ENCODE measurements at regions not wholly inside any gene's neighbourhood (a gene's known extent, or its start where the extent isn't known, plus 50 kb on each side); places are given as distances from the start of the nearest gene placed in this dataset.

DNA sequence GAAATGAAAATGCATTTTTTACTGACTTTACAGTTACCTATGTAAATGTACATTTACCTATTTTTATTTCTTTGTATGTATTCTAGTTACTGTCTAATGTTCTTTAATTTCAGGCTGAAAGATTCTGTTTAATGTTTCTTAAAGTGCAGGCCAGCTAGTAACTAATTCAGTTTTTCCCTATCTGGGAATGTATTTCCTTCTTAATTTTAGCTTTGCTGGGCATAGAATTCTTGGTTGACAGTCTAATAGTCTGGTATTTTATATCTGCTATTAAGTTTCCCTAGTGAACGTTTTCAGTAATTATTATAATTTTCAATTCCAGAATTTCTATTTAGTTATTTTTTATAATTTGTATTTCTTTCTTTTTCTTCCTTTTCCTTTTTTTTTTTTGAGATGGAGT is 186.0 kb upstream of the NOX3 start:
- peaks cover 0 to 8% of the 10 kb centered on the region in 2 donors for H3K9me3 ChIP-seq
- TF ChIP-seq POLR2AphosphoS5 (IDR thresholded peaks at IDR 0.05) (no peak), EP300 (IDR thresholded peaks at IDR 0.05; ENCODE audit: low read depth) (no peak), POLR2A (IDR thresholded peaks at IDR 0.05) (no peak), CTCF (IDR thresholded peaks at IDR 0.05) (no peak)
- no peak for DNase-seq
- 89 to 100% methylated on average over 1 of the region's 1 CpG for WGBS, 2 donors (ENCODE audit: low coverage in 1 of 2)
- H3K4me1 ChIP-seq: no peaks in the 10 kb centered on the region
- intact Hi-C loops (cut with DNase I; ENCODE audit: low total_unique reads) (no loop called here), in situ Hi-C loops (cut with MboI; ENCODE audit: low pct_ligation_motif_present in 1 of 4, low pct_unique_long_range_greater_than_20kb in 1 of 4, low sequenced_read_pairs in 3 of 4) (no loop called here)
- H3K27me3 ChIP-seq: no peaks in the 10 kb centered on the region
- H3K4me3 ChIP-seq: no peak overlapping the region
- no peak overlapping the region for H3K27ac ChIP-seq
- H3K36me3 ChIP-seq: no peaks in the 10 kb centered on the region

DNA sequence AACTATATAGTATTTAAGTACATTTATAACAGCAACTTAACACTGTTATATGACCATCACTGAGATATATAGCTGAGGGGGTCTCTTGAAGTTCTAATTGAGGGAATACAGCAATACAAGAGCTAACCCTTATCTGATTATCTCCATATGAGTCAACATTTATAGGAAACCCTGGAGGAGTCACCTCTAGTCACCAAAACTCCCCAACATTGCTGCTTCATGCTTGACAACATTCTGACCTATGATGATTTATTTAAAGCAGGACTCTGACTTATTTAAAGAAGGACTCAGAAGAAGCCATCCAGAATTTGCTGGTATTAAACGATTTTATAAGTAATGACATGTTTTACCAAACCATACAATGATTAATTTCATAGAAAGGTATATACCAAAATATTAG is 182.6 kb upstream of the NOX3 start:
- H3K9me3 ChIP-seq: peaks cover 0 to 8% of the 10 kb centered on the region in 2 donors
- 77 to 86% methylated on average over 1 of the region's 1 CpG for WGBS, 2 donors (ENCODE audit: low coverage in 1 of 2)
- TF ChIP-seq CTCF (IDR thresholded peaks at IDR 0.05) (no peak), POLR2A (IDR thresholded peaks at IDR 0.05) (no peak), EP300 (IDR thresholded peaks at IDR 0.05; ENCODE audit: low read depth) (no peak), POLR2AphosphoS5 (IDR thresholded peaks at IDR 0.05) (no peak)
- no peaks in the 10 kb centered on the region for H3K4me1 ChIP-seq
- no peaks in the 10 kb centered on the region for H3K27me3 ChIP-seq
- in situ Hi-C loops (cut with MboI; ENCODE audit: low pct_ligation_motif_present in 1 of 4, low pct_unique_long_range_greater_than_20kb in 1 of 4, low sequenced_read_pairs in 3 of 4) (no loop called here), intact Hi-C loops (cut with DNase I; ENCODE audit: low total_unique reads) (no loop called here)
- H3K4me3 ChIP-seq: no peak overlapping the region
- no peak overlapping the region for H3K27ac ChIP-seq
- no peak for DNase-seq
- H3K36me3 ChIP-seq: no peaks in the 10 kb centered on the region

DNA sequence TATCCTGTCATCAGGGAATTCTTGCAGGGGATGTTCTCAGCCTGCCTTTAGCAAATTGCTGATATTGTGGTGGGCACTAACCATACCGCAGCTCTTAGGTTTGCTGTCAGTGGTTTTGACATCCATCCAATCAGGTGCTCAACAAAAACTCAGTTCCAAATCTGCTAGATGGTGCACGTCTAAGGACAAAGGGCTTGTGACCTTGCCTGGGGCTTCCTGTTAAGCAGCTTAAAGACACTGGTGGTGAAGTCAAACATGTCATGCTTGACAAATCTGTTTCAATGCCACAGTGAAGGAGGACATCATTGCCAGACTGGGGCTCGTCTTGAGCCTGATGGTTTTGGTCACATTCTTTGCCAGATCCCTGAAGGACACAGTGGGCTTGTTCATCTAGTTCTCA is 179.8 kb upstream of the NOX3 start:
- no peaks in the 10 kb centered on the region for H3K4me1 ChIP-seq
- no peaks in the 10 kb centered on the region for H3K36me3 ChIP-seq
- in situ Hi-C loops (cut with MboI; ENCODE audit: low pct_ligation_motif_present in 1 of 4, low pct_unique_long_range_greater_than_20kb in 1 of 4, low sequenced_read_pairs in 3 of 4): no loop called here
- no peak for TF ChIP-seq CTCF (IDR thresholded peaks at IDR 0.05)
- H3K9me3 ChIP-seq: peaks cover 0 to 4% of the 10 kb centered on the region in 2 donors
- intact Hi-C loops (cut with DNase I; ENCODE audit: low total_unique reads): no loop called here
- WGBS, 2 donors (ENCODE audit: low coverage in 1 of 2): 66% methylated on average over 3 of the region's 3 CpGs; no CpG with 5 or more reads in 1 of the 2 donors
- no peaks in the 10 kb centered on the region for H3K27me3 ChIP-seq
- H3K4me3 ChIP-seq: no peak overlapping the region
- no peak for DNase-seq
- H3K27ac ChIP-seq: no peak overlapping the region

- H3K4me3 ChIP-seq: no peak overlapping the region
- no peak overlapping the region for H3K27ac ChIP-seq
- H3K27me3 ChIP-seq: no peaks in the 10 kb centered on the region
- intact Hi-C loops (cut with DNase I; ENCODE audit: low total_unique reads) (no loop called here), in situ Hi-C loops (cut with MboI; ENCODE audit: low pct_ligation_motif_present in 1 of 4, low pct_unique_long_range_greater_than_20kb in 1 of 4, low sequenced_read_pairs in 3 of 4) (no loop called here)
- no peaks in the 10 kb centered on the region for H3K9me3 ChIP-seq
- no peaks in the 10 kb centered on the region for H3K36me3 ChIP-seq
- H3K4me1 ChIP-seq: no peaks in the 10 kb centered on the region
- no peak for TF ChIP-seq CTCF (IDR thresholded peaks at IDR 0.05)
- no peak for TF ChIP-seq EP300 (IDR thresholded peaks at IDR 0.05; ENCODE audit: low read depth)
- TF ChIP-seq POLR2A (IDR thresholded peaks at IDR 0.05): no peak
- no peak for DNase-seq
- WGBS, 2 donors (ENCODE audit: low coverage in 1 of 2): 29 to 75% methylated on average over 2 of the region's 2 CpGs
These were observed 174.4 kb upstream of the NOX3 start for GRCh38 chr6:155630085-155630484.
